8988T (cell line): ENCODE measurements at regions not wholly inside any gene's neighbourhood (a gene's known extent, or its start where the extent isn't known, plus 50 kb on each side); places are given as distances from the start of the nearest gene placed in this dataset.

Experiments
- DNase-seq: peaks from one replicate; pipeline ENCODE4 v3.0.0; 2011

GRCh38 chr20:12395353-12395752 lies 477.7 kb downstream of the BTBD3 start:
- DNase-seq: no peak

GRCh38 chr20:12395760-12396159 lies 478.1 kb downstream of the BTBD3 start:
- no peak for DNase-seq

- no peak for DNase-seq
Observed at GRCh38 chr20:12399110-12399836, 481.6 kb downstream of the BTBD3 start.

GRCh38 chr20:12404941-12405340 lies 487.2 kb downstream of the BTBD3 start:
- no peak for DNase-seq

GRCh38 chr20:12406978-12407377 lies 489.3 kb downstream of the BTBD3 start:
- no peak for DNase-seq

GRCh38 chr20:12409501-12409900 lies 491.8 kb downstream of the BTBD3 start:
- DNase-seq: no peak

GRCh38 chr20:12410783-12411182 lies 493.1 kb downstream of the BTBD3 start:
- DNase-seq: no peak

- DNase-seq: no peak
Observed at GRCh38 chr20:12411246-12411940, 493.7 kb downstream of the BTBD3 start.

GRCh38 chr20:12413116-12413515 lies 495.4 kb downstream of the BTBD3 start:
- no peak for DNase-seq

- no peak for DNase-seq
Observed at GRCh38 chr20:12414446-12415274, 497.0 kb downstream of the BTBD3 start.

- no peak for DNase-seq
Observed at GRCh38 chr20:12416281-12416680, 498.6 kb downstream of the BTBD3 start.

GRCh38 chr20:12433724-12434123 lies 516.0 kb downstream of the BTBD3 start:
- DNase-seq: no peak

GRCh38 chr20:12434672-12435071 lies 517.0 kb downstream of the BTBD3 start:
- DNase-seq: no peak

GRCh38 chr20:12435268-12435667 lies 517.6 kb downstream of the BTBD3 start:
- no peak for DNase-seq

- DNase-seq: no peak
Observed at GRCh38 chr20:12453711-12454110, 536.0 kb downstream of the BTBD3 start.

- DNase-seq: no peak
Observed at GRCh38 chr20:12455148-12455547, 537.5 kb downstream of the BTBD3 start.

- no peak for DNase-seq
Observed at GRCh38 chr20:12458241-12458640, 540.5 kb downstream of the BTBD3 start.

- no peak for DNase-seq
Observed at GRCh38 chr20:12464036-12464435, 544.7 kb upstream of the SPTLC3 start.

- no peak for DNase-seq
Observed at GRCh38 chr20:12466915-12467314, 541.9 kb upstream of the SPTLC3 start.

GRCh38 chr20:12467758-12468157 lies 541.0 kb upstream of the SPTLC3 start:
- DNase-seq: no peak

GRCh38 chr20:12482661-12483060 lies 526.1 kb upstream of the SPTLC3 start:
- DNase-seq: no peak

GRCh38 chr20:12502443-12502842 lies 506.3 kb upstream of the SPTLC3 start:
- DNase-seq: no peak

GRCh38 chr20:12504779-12505178 lies 504.0 kb upstream of the SPTLC3 start:
- DNase-seq: no peak

GRCh38 chr20:12511499-12511898 lies 497.3 kb upstream of the SPTLC3 start:
- no peak for DNase-seq
